SH-SY5Y (cell line): ENCODE measurements at regions not wholly inside any gene's neighbourhood (a gene's known extent, or its start where the extent isn't known, plus 50 kb on each side); places are given as distances from the start of the nearest gene placed in this dataset.

ENCODE experiments used
- GATA2 ChIP-seq: IDR thresholded peaks from 2 replicates; pipeline ENCODE4 v1.6.1; 2011; ENCODE audit warnings: mild to moderate bottlenecking, low read depth, low read length
- GATA3 ChIP-seq: IDR thresholded peaks from 2 replicates; pipeline ENCODE4 v1.6.1; 2011; ENCODE audit warnings: low read depth, mild to moderate bottlenecking, low read length, moderate library complexity

DNA sequence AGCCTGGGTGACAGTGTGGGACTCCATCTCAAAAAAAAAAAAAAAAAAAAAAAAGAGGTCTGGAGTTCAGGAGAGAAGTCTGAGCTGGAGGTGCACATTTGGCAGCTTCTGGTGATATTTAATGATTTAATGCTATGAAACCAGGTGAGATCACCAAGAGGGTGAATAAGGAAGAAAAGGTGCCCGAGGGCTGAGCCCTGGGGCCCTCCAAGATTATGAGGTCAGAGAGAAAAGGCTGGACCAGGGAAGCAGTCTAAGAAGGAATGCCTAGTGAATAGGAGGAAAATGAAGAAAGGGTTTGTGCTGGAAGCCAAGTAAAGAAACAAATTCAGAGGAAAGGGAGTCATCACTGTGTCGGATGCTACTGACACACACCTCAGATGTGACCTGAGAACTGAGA, 88.0 kb upstream of the PELI1 start:
- TF ChIP-seq GATA2 (no peak), GATA3 (no peak)

- no peak for TF ChIP-seq GATA2
- TF ChIP-seq GATA3 = no peak
Measured at GRCh38 chr2:64233376-64233922, 89.2 kb upstream of the PELI1 start.

DNA sequence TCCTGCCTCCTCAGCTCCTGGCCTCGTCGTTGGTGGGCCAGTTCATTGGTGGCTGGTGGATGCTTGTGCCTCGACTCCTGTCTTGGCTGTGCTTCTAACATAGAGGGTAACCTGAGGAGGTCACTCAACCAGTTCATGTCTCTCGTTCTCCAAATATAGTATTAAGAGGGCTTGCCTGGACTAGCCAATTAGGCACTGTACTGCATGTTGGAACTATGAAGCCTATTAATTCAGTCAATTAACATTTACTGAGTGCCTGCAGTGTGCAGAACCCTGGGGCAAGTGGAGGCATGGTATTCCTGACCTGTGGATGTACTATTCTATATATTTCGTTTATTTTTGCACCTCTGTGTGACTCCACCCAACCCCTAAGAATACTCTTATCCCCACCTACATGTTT, 89.9 kb upstream of the PELI1 start:
- TF ChIP-seq GATA2 (no peak), GATA3 (no peak)

DNA sequence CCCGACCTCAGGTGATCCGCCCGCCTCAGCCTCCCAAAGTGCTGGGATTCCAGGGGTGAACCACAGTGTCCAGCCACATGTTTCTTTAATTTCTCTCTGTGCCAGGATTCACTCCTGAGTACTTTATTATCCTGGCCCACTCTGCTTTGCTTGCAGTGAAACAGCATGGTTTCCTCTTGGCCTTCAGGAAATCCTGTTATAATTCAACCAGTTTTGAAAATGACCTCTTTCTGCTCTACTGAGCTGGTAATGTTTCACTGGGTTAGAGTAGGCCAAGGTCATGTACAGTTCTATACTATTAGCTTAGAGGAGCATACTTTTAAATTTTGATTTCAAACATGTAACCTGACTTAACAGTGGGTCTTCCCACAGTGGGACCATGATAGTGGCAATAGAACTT, 90.6 kb upstream of the PELI1 start:
- TF ChIP-seq GATA3 (no peak), GATA2 (no peak)

GRCh38 chr2:64237266-64237665, 93.0 kb upstream of the PELI1 start:
- TF ChIP-seq GATA2 (no peak), GATA3 (no peak)

DNA sequence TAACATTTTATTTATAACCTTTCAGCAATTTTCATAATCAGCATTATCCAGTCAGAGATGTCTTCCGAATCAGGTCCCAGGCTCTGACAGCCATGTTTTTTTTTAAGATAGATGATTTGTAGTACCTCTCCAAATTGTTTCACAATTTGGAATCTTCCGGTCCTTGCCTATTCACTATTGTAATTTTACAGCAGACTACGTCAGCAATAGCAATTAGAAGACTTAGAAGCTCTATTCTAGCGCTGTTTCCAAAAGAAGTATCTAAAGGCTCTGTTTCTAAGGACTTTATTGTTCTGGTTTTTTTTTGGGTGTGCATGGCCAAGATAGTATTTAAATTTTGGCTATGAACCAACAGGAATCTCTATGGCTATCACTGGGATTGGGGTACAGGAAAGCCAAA, 94.6 kb upstream of the PELI1 start:
- TF ChIP-seq GATA2 (no peak), GATA3 (no peak)

GRCh38 chr2:64243081-64244036, 99.1 kb upstream of the PELI1 start:
- TF ChIP-seq GATA2 (no peak), GATA3 (no peak)

- no peak for TF ChIP-seq GATA3
- TF ChIP-seq GATA2 = no peak
Measured at GRCh38 chr2:64244037-64244416, 99.8 kb upstream of the PELI1 start.

- TF ChIP-seq GATA3 (no peak), GATA2 (no peak)
Measured at GRCh38 chr2:64245631-64246030, 101.4 kb upstream of the PELI1 start.

DNA sequence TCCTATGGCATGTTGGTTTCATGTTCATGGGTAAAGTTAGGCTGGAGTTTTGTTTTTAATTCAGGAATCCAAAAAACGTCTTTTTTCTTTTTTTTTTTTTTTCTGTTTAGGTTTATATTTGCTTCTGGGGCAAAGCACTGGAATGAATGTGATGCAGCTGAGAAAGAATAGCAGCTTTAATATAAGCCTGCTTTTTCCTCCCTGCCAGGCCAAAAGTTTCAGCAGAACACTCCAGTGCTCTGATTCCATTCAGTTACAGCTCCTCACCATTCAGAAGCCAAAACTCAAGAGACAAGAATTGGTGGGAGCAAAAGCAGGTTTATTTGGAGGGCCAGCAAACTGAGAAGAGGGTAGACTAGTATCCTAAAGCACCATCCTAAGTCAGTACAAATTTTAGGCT, 102.7 kb upstream of the PELI1 start:
- TF ChIP-seq GATA3 = no peak
- no peak for TF ChIP-seq GATA2

GRCh38 chr2:64249426-64249825, 105.2 kb upstream of the PELI1 start:
- TF ChIP-seq GATA2 (no peak), GATA3 (no peak)

DNA sequence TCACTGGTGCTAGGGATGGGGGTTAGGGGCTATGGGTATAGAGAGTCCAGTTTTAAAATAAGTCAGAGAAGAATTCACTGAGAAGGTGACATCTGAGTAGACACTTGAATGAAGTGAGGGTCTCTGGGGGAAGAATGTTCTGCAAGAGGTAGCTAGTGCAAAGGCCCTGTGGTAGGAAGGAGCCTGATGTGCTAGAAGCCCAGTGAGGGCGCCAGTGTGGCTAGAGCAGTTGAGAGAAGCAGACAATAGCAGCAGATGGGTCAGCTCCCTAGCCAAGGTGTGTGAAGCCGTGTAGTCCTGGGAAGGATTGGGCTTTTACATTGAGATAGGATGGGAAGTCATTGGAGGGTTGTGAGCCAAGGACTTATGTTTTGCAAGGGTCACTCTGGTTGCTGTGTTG, 105.8 kb upstream of the PELI1 start:
- no peak for TF ChIP-seq GATA3
- no peak for TF ChIP-seq GATA2

GRCh38 chr2:64250751-64251423, 106.7 kb upstream of the PELI1 start:
- no peak for TF ChIP-seq GATA2
- no peak for TF ChIP-seq GATA3

DNA sequence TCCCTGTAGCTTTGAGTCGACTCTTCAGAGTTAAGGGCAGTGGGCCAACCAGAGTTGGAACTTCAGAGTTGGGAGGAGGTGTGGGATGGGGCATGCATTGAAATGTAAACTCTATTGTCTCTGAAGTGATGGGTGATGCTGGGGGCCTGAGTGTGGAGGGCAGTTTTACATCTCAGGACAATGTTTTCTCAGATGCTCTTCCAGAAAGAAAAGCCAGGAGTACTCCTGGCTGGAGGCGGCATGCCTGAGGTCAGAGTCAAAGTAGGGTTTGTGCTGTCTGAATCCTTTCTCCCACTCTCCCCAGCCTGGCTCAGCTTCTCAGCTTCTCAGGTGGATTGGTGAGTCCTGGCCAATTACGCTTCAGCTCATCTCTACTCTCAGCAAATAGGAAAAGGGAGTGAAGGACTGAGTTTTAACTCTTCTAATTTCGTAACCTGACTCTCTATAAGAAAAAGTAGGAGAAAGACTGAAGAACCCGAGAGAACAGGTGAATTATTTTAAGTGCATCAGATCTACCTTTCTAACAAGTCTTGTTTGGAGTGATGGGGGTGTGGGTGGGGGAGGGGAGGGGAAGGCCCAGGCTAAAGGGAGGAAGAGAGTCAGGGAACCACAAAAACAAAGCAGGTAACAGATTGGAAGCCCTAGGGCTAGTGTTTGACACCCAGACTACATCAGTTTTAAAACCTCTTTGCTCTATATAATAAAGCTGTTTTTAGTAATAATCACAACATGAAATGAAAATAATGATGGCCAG, 107.5 kb upstream of the PELI1 start:
- no peak for TF ChIP-seq GATA3
- no peak for TF ChIP-seq GATA2

- no peak for TF ChIP-seq GATA2
- TF ChIP-seq GATA3 = no peak
Measured at GRCh38 chr2:64258566-64258965, 114.3 kb upstream of the PELI1 start.
